T-helper 2 cell treated with Interferon-gamma antibody and Interleukin-4, amounts not matched to agents 5 μg/mL and 100 μg/mL, for 36 hours (primary cell): ENCODE measurements at regions not wholly inside any gene's neighbourhood (a gene's known extent, or its start where the extent isn't known, plus 50 kb on each side); places are given as distances from the start of the nearest gene placed in this dataset.

Experiments
- DNase-seq: peaks from one replicate; pipeline ENCODE4 v3.0.0; 2021; ENCODE audit warnings: low spot score
- H3K27ac Mint-ChIP-seq: one replicate; pipeline ENCODE4 v1.8.0; 2021; ENCODE audit warnings: mild to moderate bottlenecking, mixed read lengths
- H3K27me3 Mint-ChIP-seq: one replicate; pipeline ENCODE4 v1.8.0; 2021; ENCODE audit warnings: low read depth, mixed read lengths
- H3K36me3 Mint-ChIP-seq: one replicate; pipeline ENCODE4 v1.8.0; 2021; ENCODE audit warnings: low read depth, mixed read lengths
- H3K4me1 Mint-ChIP-seq: one replicate; pipeline ENCODE4 v1.8.0; 2021; ENCODE audit warnings: low read depth, mixed read lengths
- H3K4me3 Mint-ChIP-seq: one replicate; pipeline ENCODE4 v1.8.0; 2022; ENCODE audit warnings: mild to moderate bottlenecking, moderate library complexity, mixed read lengths
- H3K9me3 Mint-ChIP-seq: one replicate; pipeline ENCODE4 v1.8.0; 2021; ENCODE audit warnings: mixed read lengths

- Mint-ChIP-seq H3K27ac (no peak overlapping the region), H3K4me3 (no peak overlapping the region), H3K4me1 (peaks cover 3% of the 10 kb centered on the region), H3K36me3 (no peaks in the 10 kb centered on the region), H3K27me3 (peaks cover 2% of the 10 kb centered on the region), H3K9me3 (no peaks in the 10 kb centered on the region)
- no peak for DNase-seq
Measured at GRCh38 chr5:53180991-53181390, 71.4 kb upstream of the MOCS2 start.

GRCh38 chr5:53183880-53184279 is 74.3 kb upstream of the MOCS2 start:
- Mint-ChIP-seq H3K9me3 (no peaks in the 10 kb centered on the region), H3K4me3 (no peak overlapping the region), H3K4me1 (peaks cover 3% of the 10 kb centered on the region), H3K36me3 (no peaks in the 10 kb centered on the region), H3K27me3 (no peaks in the 10 kb centered on the region), H3K27ac (no peak overlapping the region)
- DNase-seq = no peak

- H3K9me3 Mint-ChIP-seq = no peaks in the 10 kb centered on the region
- H3K27me3 Mint-ChIP-seq = peaks cover 11% of the 10 kb centered on the region
- H3K36me3 Mint-ChIP-seq = peaks cover 3% of the 10 kb centered on the region
- H3K4me3 Mint-ChIP-seq = no peak overlapping the region
- H3K4me1 Mint-ChIP-seq = no peaks in the 10 kb centered on the region
- no peak overlapping the region for H3K27ac Mint-ChIP-seq
- no peak for DNase-seq
Measured at GRCh38 chr5:53191548-53192165, 82.1 kb upstream of the MOCS2 start.

GRCh38 chr5:53194086-53194485 is 84.5 kb upstream of the MOCS2 start:
- H3K27ac Mint-ChIP-seq = no peak overlapping the region
- no peaks in the 10 kb centered on the region for H3K4me1 Mint-ChIP-seq
- H3K36me3 Mint-ChIP-seq = peaks cover 2% of the 10 kb centered on the region
- no peaks in the 10 kb centered on the region for H3K9me3 Mint-ChIP-seq
- DNase-seq = no peak
- H3K4me3 Mint-ChIP-seq = no peak overlapping the region
- peaks cover 14% of the 10 kb centered on the region for H3K27me3 Mint-ChIP-seq

GRCh38 chr5:53199882-53200281 is 90.3 kb upstream of the MOCS2 start:
- Mint-ChIP-seq H3K27ac (no peak overlapping the region), H3K27me3 (peaks cover 11% of the 10 kb centered on the region), H3K36me3 (no peaks in the 10 kb centered on the region), H3K9me3 (no peaks in the 10 kb centered on the region), H3K4me3 (no peak overlapping the region), H3K4me1 (no peaks in the 10 kb centered on the region)
- no peak for DNase-seq

- H3K4me3 Mint-ChIP-seq = no peak overlapping the region
- DNase-seq = no peak
- peaks cover 10% of the 10 kb centered on the region for H3K27me3 Mint-ChIP-seq
- H3K36me3 Mint-ChIP-seq = no peaks in the 10 kb centered on the region
- H3K9me3 Mint-ChIP-seq = no peaks in the 10 kb centered on the region
- no peaks in the 10 kb centered on the region for H3K4me1 Mint-ChIP-seq
- no peak overlapping the region for H3K27ac Mint-ChIP-seq
Measured at GRCh38 chr5:53200306-53200705, 90.7 kb upstream of the MOCS2 start.

- H3K27me3 Mint-ChIP-seq = peaks cover 3% of the 10 kb centered on the region
Measured at GRCh38 chr5:53201746-53202145, 92.2 kb upstream of the MOCS2 start.

GRCh38 chr5:53206562-53206961 is 97.0 kb upstream of the MOCS2 start:
- no peak overlapping the region for H3K4me3 Mint-ChIP-seq
- H3K9me3 Mint-ChIP-seq = no peaks in the 10 kb centered on the region
- no peaks in the 10 kb centered on the region for H3K4me1 Mint-ChIP-seq
- no peak overlapping the region for H3K27ac Mint-ChIP-seq
- H3K36me3 Mint-ChIP-seq = no peaks in the 10 kb centered on the region
- H3K27me3 Mint-ChIP-seq = no peaks in the 10 kb centered on the region
- no peak for DNase-seq

More at GRCh38 chr5:53201746-53202145, 92.2 kb upstream of the MOCS2 start:
- Mint-ChIP-seq H3K9me3 (no peaks in the 10 kb centered on the region), H3K27ac (no peak overlapping the region), H3K4me1 (no peaks in the 10 kb centered on the region), H3K4me3 (no peak overlapping the region), H3K36me3 (no peaks in the 10 kb centered on the region)
- no peak for DNase-seq

- Mint-ChIP-seq H3K36me3 (no peaks in the 10 kb centered on the region), H3K4me1 (no peaks in the 10 kb centered on the region), H3K27me3 (peaks cover 2% of the 10 kb centered on the region), H3K27ac (no peak overlapping the region), H3K9me3 (peaks cover 4% of the 10 kb centered on the region), H3K4me3 (no peak overlapping the region)
- no peak for DNase-seq
Measured at GRCh38 chr5:53211799-53212198, 102.2 kb upstream of the MOCS2 start.

- H3K4me3 Mint-ChIP-seq = no peak overlapping the region
- H3K9me3 Mint-ChIP-seq = peaks cover 4% of the 10 kb centered on the region
- H3K27me3 Mint-ChIP-seq = peaks cover 2% of the 10 kb centered on the region
- no peak for DNase-seq
- H3K4me1 Mint-ChIP-seq = no peaks in the 10 kb centered on the region
- no peaks in the 10 kb centered on the region for H3K36me3 Mint-ChIP-seq
- H3K27ac Mint-ChIP-seq = no peak overlapping the region
Measured at GRCh38 chr5:53219174-53219573, 109.6 kb upstream of the MOCS2 start.

GRCh38 chr5:53219610-53220009 is 110.1 kb upstream of the MOCS2 start:
- H3K9me3 Mint-ChIP-seq = peaks cover 4% of the 10 kb centered on the region
- no peaks in the 10 kb centered on the region for H3K36me3 Mint-ChIP-seq
- H3K4me1 Mint-ChIP-seq = no peaks in the 10 kb centered on the region
- no peak overlapping the region for H3K27ac Mint-ChIP-seq
- no peak for DNase-seq
- H3K27me3 Mint-ChIP-seq = peaks cover 2% of the 10 kb centered on the region
- no peak overlapping the region for H3K4me3 Mint-ChIP-seq

GRCh38 chr5:53233645-53234405 is 124.3 kb upstream of the MOCS2 start:
- Mint-ChIP-seq H3K9me3 (no peaks in the 10 kb centered on the region), H3K36me3 (no peaks in the 10 kb centered on the region), H3K4me1 (no peaks in the 10 kb centered on the region), H3K4me3 (no peak overlapping the region), H3K27me3 (no peaks in the 10 kb centered on the region), H3K27ac (no peak overlapping the region)
- no peak for DNase-seq

- no peak for DNase-seq
- Mint-ChIP-seq H3K9me3 (no peaks in the 10 kb centered on the region), H3K4me1 (no peaks in the 10 kb centered on the region), H3K27ac (no peak overlapping the region), H3K27me3 (peaks cover 4% of the 10 kb centered on the region), H3K36me3 (no peaks in the 10 kb centered on the region), H3K4me3 (no peak overlapping the region)
Measured at GRCh38 chr5:53236683-53237082, 127.1 kb upstream of the MOCS2 start.

GRCh38 chr5:53237876-53238275 is 128.3 kb upstream of the MOCS2 start:
- H3K27ac Mint-ChIP-seq = no peak overlapping the region
- H3K27me3 Mint-ChIP-seq = peaks cover 4% of the 10 kb centered on the region
- H3K36me3 Mint-ChIP-seq = no peaks in the 10 kb centered on the region
- no peaks in the 10 kb centered on the region for H3K9me3 Mint-ChIP-seq
- DNase-seq = no peak
- no peaks in the 10 kb centered on the region for H3K4me1 Mint-ChIP-seq
- H3K4me3 Mint-ChIP-seq = no peak overlapping the region
